ENCODE measurements at regions not wholly inside any gene's neighbourhood (a gene's known extent, or its start where the extent isn't known, plus 50 kb on each side); places are given as distances from the start of the nearest gene placed in this dataset.

DNA sequence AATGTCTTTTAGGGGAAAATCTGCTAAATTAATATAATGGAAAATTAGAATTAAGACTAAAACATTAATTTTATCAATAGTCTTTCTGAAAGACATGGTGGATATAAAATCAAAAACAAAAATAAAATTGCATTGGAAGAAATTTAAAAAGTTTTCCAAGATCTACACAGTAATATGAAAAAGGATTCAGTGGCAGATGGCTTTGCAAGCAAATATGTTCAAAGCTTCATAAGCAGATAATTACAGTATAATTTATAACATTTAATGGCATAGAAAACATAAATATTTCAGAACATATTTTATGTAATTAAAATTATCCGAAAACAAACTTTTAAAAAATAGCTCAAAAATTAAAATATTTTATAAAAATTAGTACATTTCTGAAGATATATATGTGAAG lies 512.4 kb upstream of the CYLC2 start (continued):
- TF ChIP-seq, protein P1, sequence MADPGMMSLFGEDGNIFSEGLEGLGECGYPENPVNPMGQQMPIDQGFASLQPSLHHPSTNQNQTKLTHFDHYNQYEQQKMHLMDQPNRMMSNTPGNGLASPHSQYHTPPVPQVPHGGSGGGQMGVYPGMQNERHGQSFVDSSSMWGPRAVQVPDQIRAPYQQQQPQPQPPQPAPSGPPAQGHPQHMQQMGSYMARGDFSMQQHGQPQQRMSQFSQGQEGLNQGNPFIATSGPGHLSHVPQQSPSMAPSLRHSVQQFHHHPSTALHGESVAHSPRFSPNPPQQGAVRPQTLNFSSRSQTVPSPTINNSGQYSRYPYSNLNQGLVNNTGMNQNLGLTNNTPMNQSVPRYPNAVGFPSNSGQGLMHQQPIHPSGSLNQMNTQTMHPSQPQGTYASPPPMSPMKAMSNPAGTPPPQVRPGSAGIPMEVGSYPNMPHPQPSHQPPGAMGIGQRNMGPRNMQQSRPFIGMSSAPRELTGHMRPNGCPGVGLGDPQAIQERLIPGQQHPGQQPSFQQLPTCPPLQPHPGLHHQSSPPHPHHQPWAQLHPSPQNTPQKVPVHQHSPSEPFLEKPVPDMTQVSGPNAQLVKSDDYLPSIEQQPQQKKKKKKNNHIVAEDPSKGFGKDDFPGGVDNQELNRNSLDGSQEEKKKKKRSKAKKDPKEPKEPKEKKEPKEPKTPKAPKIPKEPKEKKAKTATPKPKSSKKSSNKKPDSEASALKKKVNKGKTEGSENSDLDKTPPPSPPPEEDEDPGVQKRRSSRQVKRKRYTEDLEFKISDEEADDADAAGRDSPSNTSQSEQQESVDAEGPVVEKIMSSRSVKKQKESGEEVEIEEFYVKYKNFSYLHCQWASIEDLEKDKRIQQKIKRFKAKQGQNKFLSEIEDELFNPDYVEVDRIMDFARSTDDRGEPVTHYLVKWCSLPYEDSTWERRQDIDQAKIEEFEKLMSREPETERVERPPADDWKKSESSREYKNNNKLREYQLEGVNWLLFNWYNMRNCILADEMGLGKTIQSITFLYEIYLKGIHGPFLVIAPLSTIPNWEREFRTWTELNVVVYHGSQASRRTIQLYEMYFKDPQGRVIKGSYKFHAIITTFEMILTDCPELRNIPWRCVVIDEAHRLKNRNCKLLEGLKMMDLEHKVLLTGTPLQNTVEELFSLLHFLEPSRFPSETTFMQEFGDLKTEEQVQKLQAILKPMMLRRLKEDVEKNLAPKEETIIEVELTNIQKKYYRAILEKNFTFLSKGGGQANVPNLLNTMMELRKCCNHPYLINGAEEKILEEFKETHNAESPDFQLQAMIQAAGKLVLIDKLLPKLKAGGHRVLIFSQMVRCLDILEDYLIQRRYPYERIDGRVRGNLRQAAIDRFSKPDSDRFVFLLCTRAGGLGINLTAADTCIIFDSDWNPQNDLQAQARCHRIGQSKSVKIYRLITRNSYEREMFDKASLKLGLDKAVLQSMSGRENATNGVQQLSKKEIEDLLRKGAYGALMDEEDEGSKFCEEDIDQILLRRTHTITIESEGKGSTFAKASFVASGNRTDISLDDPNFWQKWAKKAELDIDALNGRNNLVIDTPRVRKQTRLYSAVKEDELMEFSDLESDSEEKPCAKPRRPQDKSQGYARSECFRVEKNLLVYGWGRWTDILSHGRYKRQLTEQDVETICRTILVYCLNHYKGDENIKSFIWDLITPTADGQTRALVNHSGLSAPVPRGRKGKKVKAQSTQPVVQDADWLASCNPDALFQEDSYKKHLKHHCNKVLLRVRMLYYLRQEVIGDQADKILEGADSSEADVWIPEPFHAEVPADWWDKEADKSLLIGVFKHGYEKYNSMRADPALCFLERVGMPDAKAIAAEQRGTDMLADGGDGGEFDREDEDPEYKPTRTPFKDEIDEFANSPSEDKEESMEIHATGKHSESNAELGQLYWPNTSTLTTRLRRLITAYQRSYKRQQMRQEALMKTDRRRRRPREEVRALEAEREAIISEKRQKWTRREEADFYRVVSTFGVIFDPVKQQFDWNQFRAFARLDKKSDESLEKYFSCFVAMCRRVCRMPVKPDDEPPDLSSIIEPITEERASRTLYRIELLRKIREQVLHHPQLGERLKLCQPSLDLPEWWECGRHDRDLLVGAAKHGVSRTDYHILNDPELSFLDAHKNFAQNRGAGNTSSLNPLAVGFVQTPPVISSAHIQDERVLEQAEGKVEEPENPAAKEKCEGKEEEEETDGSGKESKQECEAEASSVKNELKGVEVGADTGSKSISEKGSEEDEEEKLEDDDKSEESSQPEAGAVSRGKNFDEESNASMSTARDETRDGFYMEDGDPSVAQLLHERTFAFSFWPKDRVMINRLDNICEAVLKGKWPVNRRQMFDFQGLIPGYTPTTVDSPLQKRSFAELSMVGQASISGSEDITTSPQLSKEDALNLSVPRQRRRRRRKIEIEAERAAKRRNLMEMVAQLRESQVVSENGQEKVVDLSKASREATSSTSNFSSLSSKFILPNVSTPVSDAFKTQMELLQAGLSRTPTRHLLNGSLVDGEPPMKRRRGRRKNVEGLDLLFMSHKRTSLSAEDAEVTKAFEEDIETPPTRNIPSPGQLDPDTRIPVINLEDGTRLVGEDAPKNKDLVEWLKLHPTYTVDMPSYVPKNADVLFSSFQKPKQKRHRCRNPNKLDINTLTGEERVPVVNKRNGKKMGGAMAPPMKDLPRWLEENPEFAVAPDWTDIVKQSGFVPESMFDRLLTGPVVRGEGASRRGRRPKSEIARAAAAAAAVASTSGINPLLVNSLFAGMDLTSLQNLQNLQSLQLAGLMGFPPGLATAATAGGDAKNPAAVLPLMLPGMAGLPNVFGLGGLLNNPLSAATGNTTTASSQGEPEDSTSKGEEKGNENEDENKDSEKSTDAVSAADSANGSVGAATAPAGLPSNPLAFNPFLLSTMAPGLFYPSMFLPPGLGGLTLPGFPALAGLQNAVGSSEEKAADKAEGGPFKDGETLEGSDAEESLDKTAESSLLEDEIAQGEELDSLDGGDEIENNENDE (IDR thresholded peaks at IDR 0.05; ENCODE audit: insufficient replicate concordance, low read length): no peak
- TF ChIP-seq CHD1 (IDR thresholded peaks at IDR 0.05; ENCODE audit: low read depth, low read length) (no peak), NRF1 (IDR thresholded peaks at IDR 0.05; ENCODE audit: low read depth, low read length) (no peak), KDM5A (IDR thresholded peaks at IDR 0.05; ENCODE audit: low read length) (no peak), CBX5 (IDR thresholded peaks at IDR 0.05; ENCODE audit: low read depth, low read length) (no peak), PHF8 (conservative IDR thresholded peaks at IDR 0.05; ENCODE audit: low read depth, low read length) (no peak), FOSL1 (IDR thresholded peaks at IDR 0.05; ENCODE audit: insufficient read depth, low read depth, low read length) (no peak)
- TF ChIP-seq, protein P2, sequence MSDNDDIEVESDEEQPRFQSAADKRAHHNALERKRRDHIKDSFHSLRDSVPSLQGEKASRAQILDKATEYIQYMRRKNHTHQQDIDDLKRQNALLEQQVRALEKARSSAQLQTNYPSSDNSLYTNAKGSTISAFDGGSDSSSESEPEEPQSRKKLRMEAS (IDR thresholded peaks at IDR 0.05): no peak

All from H1 (cell line).